Activated B cell treated with CpG ODN at 0.5 μM for 24 hours (primary cell): ENCODE measurements at regions not wholly inside any gene's neighbourhood (a gene's known extent, or its start where the extent isn't known, plus 50 kb on each side); places are given as distances from the start of the nearest gene placed in this dataset.

Experiments
- ATAC-seq: fragments of 200-7000 bp; cut with Tn5 transposase; one replicate; pipeline ENCODE4 v1.10.0; 2021; ENCODE audit warnings: low read depth, mild to moderate bottlenecking, moderate library complexity
- CTCF ChIA-PET: fragments of 350-600 bp; sonication (Branson Sonifier 250); formaldehyde crosslinking; loops from one replicate; lab custom pipeline; 2021; ENCODE audit warnings: antibody characterized with exemption; lab: Charles Lee
- POLR2A ChIA-PET: fragments of 350-600 bp; sonication (Branson Sonifier 250); formaldehyde crosslinking; loops from one replicate; lab custom pipeline; 2021; ENCODE audit warnings: antibody characterized with exemption; lab: Charles Lee
- DNase-seq: peaks from one replicate; pipeline ENCODE4 v3.0.0; 2022
- H3K27ac Mint-ChIP-seq: one replicate; pipeline ENCODE4 v1.8.0; 2020; ENCODE audit warnings: mixed read lengths
- H3K27me3 Mint-ChIP-seq: one replicate; pipeline ENCODE4 v1.8.0; 2021; ENCODE audit warnings: mixed read lengths
- H3K36me3 Mint-ChIP-seq: one replicate; pipeline ENCODE4 v1.8.0; 2021; ENCODE audit warnings: low read depth, mixed read lengths
- H3K4me1 Mint-ChIP-seq: one replicate; pipeline ENCODE4 v1.8.0; 2021; ENCODE audit warnings: mixed read lengths
- H3K4me3 Mint-ChIP-seq: one replicate; pipeline ENCODE4 v1.8.0; 2020; ENCODE audit warnings: mild to moderate bottlenecking, mixed read lengths
- H3K9me3 Mint-ChIP-seq: one replicate; pipeline ENCODE4 v1.8.0; 2020; ENCODE audit warnings: mixed read lengths
- CTCF ChIP-seq: fragments of 200-600 bp; IDR thresholded peaks from one replicate; pipeline ENCODE4 v1.8.0; 2022; ENCODE audit warnings: antibody characterized with exemption, mild to moderate bottlenecking
- intact Hi-C: fragments of 100-400 bp; cut with micrococcal nuclease; formaldehyde crosslinking; loops from one replicate; pipeline ENCODE4 v1.15.1; 2024

- Mint-ChIP-seq H3K9me3 (peaks cover 2% of the 10 kb centered on the region), H3K4me3 (no peak overlapping the region), H3K27ac (no peak overlapping the region), H3K36me3 (no peaks in the 10 kb centered on the region), H3K27me3 (no peaks in the 10 kb centered on the region), H3K4me1 (no peaks in the 10 kb centered on the region)
- DNase-seq (no peak), ATAC-seq (no peak)
- intact Hi-C loops = no loop called here
- TF ChIP-seq CTCF = no peak
- CTCF ChIA-PET = no interaction called here
- POLR2A ChIA-PET = no interaction called here
Measured at GRCh38 chr18:39638224-39638623, 2072.6 kb upstream of the CELF4 start.

GRCh38 chr18:39636931-39637330, 2071.3 kb upstream of the CELF4 start:
- TF ChIP-seq CTCF = no peak
- Mint-ChIP-seq H3K4me1 (no peaks in the 10 kb centered on the region), H3K9me3 (peaks cover 2% of the 10 kb centered on the region), H3K27ac (no peak overlapping the region), H3K36me3 (no peaks in the 10 kb centered on the region), H3K27me3 (no peaks in the 10 kb centered on the region), H3K4me3 (no peak overlapping the region)
- intact Hi-C loops = no loop called here
- ATAC-seq (no peak), DNase-seq (no peak)
- ChIA-PET POLR2A (no interaction called here), CTCF (no interaction called here)

- POLR2A ChIA-PET = interaction anchor here (0.6 kb wide), 1 partner anchor 1268 kb away, joined by 10 read pairs; no protein-coding TSS in a partner anchor
- no peak for TF ChIP-seq CTCF
- intact Hi-C loops = no loop called here
Measured at GRCh38 chr18:39635966-39636365, 2070.4 kb upstream of the CELF4 start.

GRCh38 chr18:39635192-39635591, 2069.6 kb upstream of the CELF4 start:
- Mint-ChIP-seq H3K36me3 (no peaks in the 10 kb centered on the region), H3K4me3 (no peak overlapping the region), H3K9me3 (peaks cover 2% of the 10 kb centered on the region), H3K27ac (no peak overlapping the region), H3K27me3 (no peaks in the 10 kb centered on the region), H3K4me1 (no peaks in the 10 kb centered on the region)
- intact Hi-C loops = no loop called here
- no peak for TF ChIP-seq CTCF
- ChIA-PET CTCF (no interaction called here), POLR2A (no interaction called here)
- ATAC-seq = no peak
- DNase-seq = no peak

More at GRCh38 chr18:39635966-39636365, 2070.4 kb upstream of the CELF4 start:
- Mint-ChIP-seq H3K36me3 (no peaks in the 10 kb centered on the region), H3K27ac (no peak overlapping the region), H3K9me3 (peaks cover 2% of the 10 kb centered on the region), H3K4me3 (no peak overlapping the region), H3K27me3 (no peaks in the 10 kb centered on the region), H3K4me1 (no peaks in the 10 kb centered on the region)
- DNase-seq (no peak), ATAC-seq (no peak)
- CTCF ChIA-PET = no interaction called here

- H3K36me3 Mint-ChIP-seq = no peaks in the 10 kb centered on the region
- ATAC-seq = no peak
Measured at GRCh38 chr18:39627936-39628335, 2062.3 kb upstream of the CELF4 start.

More at GRCh38 chr18:39627936-39628335, 2062.3 kb upstream of the CELF4 start:
- no peak overlapping the region for H3K27ac Mint-ChIP-seq
- H3K27me3 Mint-ChIP-seq = no peaks in the 10 kb centered on the region
- DNase-seq = no peak
- ChIA-PET CTCF (no interaction called here), POLR2A (no interaction called here)
- peaks cover 2% of the 10 kb centered on the region for H3K9me3 Mint-ChIP-seq
- H3K4me1 Mint-ChIP-seq = no peaks in the 10 kb centered on the region
- TF ChIP-seq CTCF = no peak
- H3K4me3 Mint-ChIP-seq = no peak overlapping the region
- intact Hi-C loops = no loop called here
